Uterus (tissue), 3 donors: ENCODE measurements at regions not wholly inside any gene's neighbourhood (a gene's known extent, or its start where the extent isn't known, plus 50 kb on each side); places are given as distances from the start of the nearest gene placed in this dataset.

Experiments
- DNase-seq, 2 donors: peaks; one replicate each; pipeline ENCODE4 v3.0.0-alpha.2; 2019 to 2020
- H3K27ac ChIP-seq, 2 donors: fragments of 200-600 bp; sonication (generic); 1 replicate in 1 of 2; 2 replicates in 1 of 2; pipeline ENCODE4 v1.5.1; 2016 to 2018
- H3K27me3 ChIP-seq, 2 donors: fragments of 200-600 bp; sonication (generic); one replicate each; pipeline ENCODE4 v1.5.1; 2018 to 2019; ENCODE audit warnings: control low read depth in 1 of 2
- H3K36me3 ChIP-seq, 2 donors: fragments of 200-600 bp; sonication (generic); one replicate each; pipeline ENCODE4 v1.5.1; 2019; ENCODE audit warnings: control low read depth in 1 of 2
- H3K4me1 ChIP-seq, 2 donors: fragments of 200-600 bp; sonication (generic); one replicate each; pipeline ENCODE4 v1.5.1; 2018 to 2019; ENCODE audit warnings: control low read depth in 1 of 2
- H3K4me3 ChIP-seq, 2 donors: fragments of 200-600 bp; sonication (generic); 1 replicate in 1 of 2; 2 replicates in 1 of 2; pipeline ENCODE4 v1.5.1; 2018 to 2019; ENCODE audit warnings: mild to moderate bottlenecking in 1 of 2
- H3K9me3 ChIP-seq, 2 donors: fragments of 200-600 bp; sonication (generic); one replicate each; pipeline ENCODE4 v1.5.1; 2019; ENCODE audit warnings: control low read depth in 1 of 2
- CTCF ChIP-seq, 4 experiments: fragments of 200-600 bp in 2 of 4; fragments of 450-650 bp in 2 of 4; sonication (generic) in 2 of 4; IDR thresholded peaks; one replicate each; pipeline ENCODE4 v1.5.1; 2016 to 2019; ENCODE audit warnings: antibody characterized with exemption in 4 of 4, mild to moderate bottlenecking in 2 of 4, moderate library complexity in 1 of 4
- POLR2A ChIP-seq, 2 donors: fragments of 450-650 bp; IDR thresholded peaks; one replicate each; pipeline ENCODE4 v1.6.1; 2016; ENCODE audit warnings: antibody characterized with exemption in 2 of 2, mild to moderate bottlenecking in 1 of 2, moderate library complexity in 1 of 2
- intact Hi-C: fragments of 100-400 bp; cut with DNase I; formaldehyde crosslinking; loops from one replicate; pipeline ENCODE4 v1.15.1; 2023; ENCODE audit warnings: low total_unique reads
- donor health status: DM: yes; HTN: yes; CAD: no.

GRCh38 chr2:14511541-14511940 is 121.0 kb upstream of the LRATD1 start:
- no peaks in the 10 kb centered on the region for H3K9me3 ChIP-seq
- no peak for TF ChIP-seq CTCF (IDR thresholded peaks at IDR 0.05)
- TF ChIP-seq POLR2A (IDR thresholded peaks at IDR 0.05): no peak
- H3K4me1 ChIP-seq: no peaks in the 10 kb centered on the region
- no peak overlapping the region for H3K27ac ChIP-seq
- no peak for DNase-seq
- no peak overlapping the region for H3K4me3 ChIP-seq
- H3K27me3 ChIP-seq: no peaks in the 10 kb centered on the region
- H3K36me3 ChIP-seq: no peaks in the 10 kb centered on the region
- intact Hi-C loops: no loop called here

GRCh38 chr2:14513903-14514302 is 118.6 kb upstream of the LRATD1 start:
- Histone ChIP-seq H3K36me3 (no peaks in the 10 kb centered on the region), H3K27me3 (no peaks in the 10 kb centered on the region), H3K27ac (no peak overlapping the region), H3K9me3 (no peaks in the 10 kb centered on the region), H3K4me3 (no peak overlapping the region), H3K4me1 (no peaks in the 10 kb centered on the region)
- no peak for DNase-seq
- TF ChIP-seq CTCF (IDR thresholded peaks at IDR 0.05) (no peak), POLR2A (IDR thresholded peaks at IDR 0.05) (no peak)
- intact Hi-C loops: no loop called here

- TF ChIP-seq POLR2A (IDR thresholded peaks at IDR 0.05) (no peak), CTCF (IDR thresholded peaks at IDR 0.05) (no peak)
- no peak for DNase-seq
- Histone ChIP-seq H3K9me3 (no peaks in the 10 kb centered on the region), H3K27ac (no peak overlapping the region), H3K36me3 (no peaks in the 10 kb centered on the region), H3K27me3 (no peaks in the 10 kb centered on the region), H3K4me1 (no peaks in the 10 kb centered on the region), H3K4me3 (no peak overlapping the region)
- intact Hi-C loops: no loop called here
Measured at GRCh38 chr2:14516844-14517243, 115.7 kb upstream of the LRATD1 start.

- Histone ChIP-seq H3K27me3 (no peaks in the 10 kb centered on the region), H3K36me3 (no peaks in the 10 kb centered on the region), H3K9me3 (no peaks in the 10 kb centered on the region), H3K27ac (no peak overlapping the region), H3K4me1 (no peaks in the 10 kb centered on the region), H3K4me3 (no peak overlapping the region)
- DNase-seq: no peak
- TF ChIP-seq CTCF (IDR thresholded peaks at IDR 0.05) (no peak), POLR2A (IDR thresholded peaks at IDR 0.05) (no peak)
- intact Hi-C loops: no loop called here
Measured at GRCh38 chr2:14517731-14518130, 114.8 kb upstream of the LRATD1 start.

- H3K36me3 ChIP-seq: no peaks in the 10 kb centered on the region
- TF ChIP-seq POLR2A (IDR thresholded peaks at IDR 0.05): no peak
- no peak for TF ChIP-seq CTCF (IDR thresholded peaks at IDR 0.05)
- H3K27ac ChIP-seq: no peak overlapping the region
- H3K4me1 ChIP-seq: no peaks in the 10 kb centered on the region
- no peaks in the 10 kb centered on the region for H3K27me3 ChIP-seq
- no peak overlapping the region for H3K4me3 ChIP-seq
- H3K9me3 ChIP-seq: no peaks in the 10 kb centered on the region
- intact Hi-C loops: no loop called here
- no peak for DNase-seq
Measured at GRCh38 chr2:14520385-14520945, 112.1 kb upstream of the LRATD1 start.
